Naive thymus-derived CD4-positive, alpha-beta T cell (primary cell): ENCODE measurements at regions not wholly inside any gene's neighbourhood (a gene's known extent, or its start where the extent isn't known, plus 50 kb on each side); places are given as distances from the start of the nearest gene placed in this dataset.

Experiments used
- ATAC-seq: fragments of 150-1000 bp; cut with Tn5 transposase; 2 replicates; pipeline ENCODE4 v1.10.0; 2021; ENCODE audit warnings: mild to moderate bottlenecking, moderate library complexity
- CTCF ChIA-PET: fragments of 350-600 bp; sonication (Branson Sonifier 250); formaldehyde crosslinking; loops from one replicate; lab custom pipeline; 2021; ENCODE audit warnings: antibody characterized with exemption; lab: Charles Lee
- POLR2A ChIA-PET: fragments of 350-600 bp; sonication (Branson Sonifier 250); formaldehyde crosslinking; loops from one replicate; lab custom pipeline; 2021; ENCODE audit warnings: antibody characterized with exemption, inconsistent platforms; lab: Charles Lee
- DNase-seq, 9 donors: peaks; one replicate each; pipeline versions ENCODE4 v3.0.0 to v3.0.0-alpha.2; 2020 to 2022; ENCODE audit warnings: mixed read lengths in 1 of 9
- H3K27ac ChIP-seq: one replicate; pipeline ENCODE4 v1.7.0; 2013; ENCODE audit warnings: mild to moderate bottlenecking, low read depth, low read length, moderate library complexity
- H3K27me3 ChIP-seq, 2 donors: one replicate each; pipeline ENCODE4 v1.7.0; 2013; ENCODE audit warnings: low read length in 2 of 2, mild to moderate bottlenecking in 2 of 2, moderate library complexity in 2 of 2; ENCODE audit not compliant: control insufficient read depth in 2 of 2, insufficient read depth in 2 of 2
- H3K36me3 ChIP-seq, 3 experiments: 1 replicate in 2 of 3; 2 replicates in 1 of 3; pipeline ENCODE4 v1.7.0; 2013; ENCODE audit warnings: low read length in 3 of 3, mild to moderate bottlenecking in 3 of 3, moderate library complexity in 1 of 3; ENCODE audit not compliant: insufficient read depth in 3 of 3, control insufficient read depth in 2 of 3
- H3K4me1 ChIP-seq, 2 donors: one replicate each; pipeline ENCODE4 v1.7.0; 2013; ENCODE audit warnings: low read length in 2 of 2, mild to moderate bottlenecking in 2 of 2, moderate library complexity in 1 of 2; ENCODE audit not compliant: control insufficient read depth in 2 of 2, insufficient read depth in 2 of 2
- H3K4me3 ChIP-seq: 2 replicates; pipeline ENCODE4 v1.7.0; 2013; ENCODE audit warnings: mild to moderate bottlenecking, low read length
- H3K9me3 ChIP-seq, 3 experiments: 1 replicate in 2 of 3; 2 replicates in 1 of 3; pipeline ENCODE4 v1.7.0; 2013; ENCODE audit warnings: low read length in 3 of 3; ENCODE audit not compliant: control insufficient read depth in 2 of 3
- H3K27ac Mint-ChIP-seq, 9 donors: one replicate each; pipeline ENCODE4 v1.8.0; 2020 to 2022; ENCODE audit warnings: mixed read lengths in 9 of 9, mild to moderate bottlenecking in 8 of 9, moderate library complexity in 5 of 9, inconsistent platforms in 2 of 9
- H3K27me3 Mint-ChIP-seq, 5 donors: one replicate each; pipeline ENCODE4 v1.8.0; 2021 to 2022; ENCODE audit warnings: mixed read lengths in 5 of 5, mild to moderate bottlenecking in 1 of 5
- H3K36me3 Mint-ChIP-seq, 5 donors: one replicate each; pipeline ENCODE4 v1.8.0; 2020 to 2022; ENCODE audit warnings: mixed read lengths in 5 of 5, mild to moderate bottlenecking in 3 of 5, inconsistent platforms in 1 of 5
- H3K4me1 Mint-ChIP-seq, 7 donors: one replicate each; pipeline ENCODE4 v1.8.0; 2020 to 2022; ENCODE audit warnings: mixed read lengths in 7 of 7, mild to moderate bottlenecking in 3 of 7, inconsistent platforms in 1 of 7
- H3K4me3 Mint-ChIP-seq, 10 donors: one replicate each; pipeline ENCODE4 v1.8.0; 2020 to 2022; ENCODE audit warnings: mild to moderate bottlenecking in 10 of 10, mixed read lengths in 10 of 10, moderate library complexity in 6 of 10, inconsistent platforms in 2 of 10
- H3K9me3 Mint-ChIP-seq, 11 donors: one replicate each; pipeline ENCODE4 v1.8.0; 2020 to 2022; ENCODE audit warnings: mixed read lengths in 11 of 11, mild to moderate bottlenecking in 4 of 11, inconsistent platforms in 1 of 11, moderate library complexity in 1 of 11
- intact Hi-C, 2 donors: fragments of 100-400 bp; cut with micrococcal nuclease; formaldehyde crosslinking; loops; one replicate each; pipeline ENCODE4 v1.15.1; 2023

DNA sequence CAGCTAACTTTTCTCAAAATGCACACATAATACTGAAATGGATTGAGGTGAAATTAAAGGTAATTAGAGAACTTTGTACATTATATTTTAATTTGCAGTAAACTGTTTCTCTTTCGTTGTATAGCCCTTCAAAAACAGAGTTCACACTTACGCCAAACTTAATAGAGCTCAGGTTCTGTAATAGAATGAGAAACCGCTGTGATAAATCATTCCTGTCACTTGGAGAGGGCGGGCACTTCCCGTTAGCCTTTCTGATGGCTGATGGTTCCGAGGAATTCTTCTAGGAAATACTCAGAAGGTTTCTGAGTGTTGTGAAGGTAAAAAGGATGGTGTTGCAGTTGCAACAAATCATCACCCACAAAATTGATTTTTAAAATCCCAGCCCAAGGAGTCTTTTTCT lies 155.8 kb upstream of the ALKAL2 start:
- Mint-ChIP-seq H3K27me3 (peaks cover 0 to 3% (median 0%) of the 10 kb centered on the region in 5 donors), H3K4me1 (peaks cover 5 to 19% (median 10%) of the 10 kb centered on the region in 7 donors), H3K27ac (peak overlapping the region in 3 of 9 donors; percentile 28 to 72 (median 42)), H3K9me3 (no peaks in the 10 kb centered on the region), H3K4me3 (no peak overlapping the region), H3K36me3 (no peaks in the 10 kb centered on the region)
- POLR2A ChIA-PET: no interaction called here
- H3K27ac ChIP-seq: no peak overlapping the region
- no peaks in the 10 kb centered on the region for H3K27me3 ChIP-seq
- H3K36me3 ChIP-seq: no peaks in the 10 kb centered on the region
- peaks cover under 1 to 2% of the 10 kb centered on the region in 2 donors for H3K4me1 ChIP-seq
- H3K4me3 ChIP-seq: no peak overlapping the region
- CTCF ChIA-PET: interaction anchor here (0.6 kb wide), 1 partner anchor 10 kb away, joined by 3 read pairs; no protein-coding TSS in a partner anchor
- intact Hi-C loops: no loop called here
- DNase-seq (no peak), ATAC-seq (no peak)
- H3K9me3 ChIP-seq: no peaks in the 10 kb centered on the region

DNA sequence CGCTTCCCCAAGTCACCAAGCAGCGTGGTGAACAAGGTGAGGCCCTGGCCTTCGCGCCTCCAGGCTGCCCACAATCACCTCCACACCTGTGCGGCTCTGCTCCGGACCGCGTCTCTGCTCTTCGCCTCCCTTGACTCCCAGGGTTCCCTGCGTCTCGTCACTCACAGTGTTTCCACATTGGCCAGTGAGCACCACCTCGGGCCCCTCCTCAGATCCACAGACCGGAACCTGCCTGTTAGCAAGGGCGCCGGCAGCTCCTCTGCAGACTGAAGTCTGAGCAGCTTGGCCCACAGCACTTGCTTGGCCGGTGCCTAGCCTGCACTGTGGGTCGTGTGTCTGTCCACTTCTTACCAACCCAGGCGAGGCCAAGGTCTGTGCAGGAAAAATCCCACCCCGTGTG lies 155.3 kb upstream of the ALKAL2 start:
- no peak overlapping the region for H3K4me3 Mint-ChIP-seq
- ChIA-PET POLR2A (no interaction called here), CTCF (interaction anchor here (0.6 kb wide), 1 partner anchor 11 kb away, joined by 3 read pairs; no protein-coding TSS in a partner anchor)
- no peaks in the 10 kb centered on the region for H3K27me3 ChIP-seq
- H3K4me1 Mint-ChIP-seq: peaks cover 9 to 24% (median 15%) of the 10 kb centered on the region in 7 donors
- H3K4me3 ChIP-seq: no peak overlapping the region
- ATAC-seq (no peak), DNase-seq (no peak)
- H3K27ac Mint-ChIP-seq: peak overlapping the region in 1 of 9 donors; percentile 74
- H3K4me1 ChIP-seq: peaks cover 4 to 7% of the 10 kb centered on the region in 2 donors
- H3K27me3 Mint-ChIP-seq: peaks cover 0 to 3% (median 0%) of the 10 kb centered on the region in 5 donors
- no peaks in the 10 kb centered on the region for H3K36me3 Mint-ChIP-seq
- H3K36me3 ChIP-seq: no peaks in the 10 kb centered on the region
- intact Hi-C loops: no loop called here
- no peaks in the 10 kb centered on the region for H3K9me3 Mint-ChIP-seq
- H3K27ac ChIP-seq: no peak overlapping the region
- H3K9me3 ChIP-seq: no peaks in the 10 kb centered on the region

DNA sequence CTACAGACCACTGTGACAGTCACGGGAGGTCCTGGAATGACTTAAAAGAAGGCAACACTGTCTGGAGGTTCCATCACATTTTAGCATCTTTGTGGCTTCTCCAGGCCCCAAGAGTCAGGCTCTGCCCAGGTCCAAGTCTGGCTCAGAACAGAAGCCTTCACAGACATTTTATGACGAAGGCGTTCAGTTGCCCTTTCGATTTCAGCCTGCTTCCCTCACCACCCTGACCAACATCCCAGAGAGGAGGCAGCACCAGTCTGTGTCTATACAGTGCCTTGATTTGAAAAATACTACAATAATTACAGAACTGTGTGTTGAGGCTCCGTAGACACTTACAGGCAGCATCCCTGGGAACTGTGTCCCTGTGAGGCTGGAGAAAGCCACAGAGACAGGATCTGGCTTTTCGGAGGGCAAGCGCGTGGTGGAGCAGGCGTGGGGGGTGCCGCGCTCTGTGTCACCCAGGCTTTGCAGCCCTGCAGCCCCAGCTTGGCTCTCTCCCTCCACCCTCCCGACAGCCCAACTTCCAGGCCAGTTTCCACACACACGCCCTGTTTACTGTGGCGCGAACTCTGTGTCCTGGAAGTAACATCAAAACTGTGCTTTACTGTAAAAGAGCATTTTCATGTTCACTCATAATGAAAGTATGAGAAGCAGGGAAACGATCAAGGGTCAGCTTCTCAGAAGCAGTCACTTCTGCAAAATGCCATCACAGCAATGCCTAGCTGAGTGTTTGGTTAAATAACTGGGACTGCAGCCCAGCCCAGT lies 153.5 kb upstream of the ALKAL2 start:
- ChIA-PET POLR2A (no interaction called here), CTCF (no interaction called here)
- ATAC-seq: no peak
- Histone ChIP-seq H3K36me3 (no peaks in the 10 kb centered on the region), H3K27ac (no peak overlapping the region), H3K4me1 (peaks cover 18% of the 10 kb centered on the region in 2 donors), H3K9me3 (no peaks in the 10 kb centered on the region), H3K4me3 (no peak overlapping the region), H3K27me3 (no peaks in the 10 kb centered on the region)
- intact Hi-C loops: no loop called here
- H3K4me3 Mint-ChIP-seq: no peak overlapping the region
- H3K27me3 Mint-ChIP-seq: peaks cover 0 to under 1% (median 0%) of the 10 kb centered on the region in 5 donors
- H3K9me3 Mint-ChIP-seq: no peaks in the 10 kb centered on the region
- H3K36me3 Mint-ChIP-seq: no peaks in the 10 kb centered on the region
- DNase-seq: no peak
- H3K27ac Mint-ChIP-seq: peak overlapping the region in 1 of 9 donors; percentile 46
- H3K4me1 Mint-ChIP-seq: peaks cover 15 to 35% (median 27%) of the 10 kb centered on the region in 7 donors

DNA sequence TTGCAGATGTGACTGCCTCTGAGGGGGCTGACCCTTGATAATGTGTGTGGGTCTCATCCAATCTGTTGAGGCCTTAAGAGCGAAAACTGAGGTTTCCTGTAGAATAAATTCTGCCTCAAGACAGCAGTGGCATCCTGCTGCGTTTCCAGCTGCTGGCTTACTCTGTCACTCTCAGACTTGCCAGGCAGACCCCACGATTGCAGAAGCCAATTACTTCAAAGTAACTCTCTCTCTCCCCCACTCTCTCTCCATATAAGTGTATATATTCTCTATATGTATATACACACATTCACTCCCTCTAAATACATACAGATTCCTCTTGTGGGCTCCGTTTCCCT lies 152.5 kb upstream of the ALKAL2 start:
- Histone ChIP-seq H3K27ac (no peak overlapping the region), H3K4me3 (no peak overlapping the region), H3K4me1 (peaks cover 18% of the 10 kb centered on the region in 2 donors), H3K9me3 (no peaks in the 10 kb centered on the region), H3K27me3 (no peaks in the 10 kb centered on the region), H3K36me3 (no peaks in the 10 kb centered on the region)
- H3K36me3 Mint-ChIP-seq: no peaks in the 10 kb centered on the region
- no peak for ATAC-seq
- intact Hi-C loops: no loop called here
- H3K4me3 Mint-ChIP-seq: no peak overlapping the region
- POLR2A ChIA-PET: no interaction called here
- H3K27ac Mint-ChIP-seq: peak overlapping the region in 3 of 9 donors; percentile 10 to 54 (median 28)
- peaks cover 15 to 31% (median 28%) of the 10 kb centered on the region in 7 donors for H3K4me1 Mint-ChIP-seq
- no peak for DNase-seq
- CTCF ChIA-PET: no interaction called here
- H3K27me3 Mint-ChIP-seq: no peaks in the 10 kb centered on the region
- H3K9me3 Mint-ChIP-seq: no peaks in the 10 kb centered on the region

DNA sequence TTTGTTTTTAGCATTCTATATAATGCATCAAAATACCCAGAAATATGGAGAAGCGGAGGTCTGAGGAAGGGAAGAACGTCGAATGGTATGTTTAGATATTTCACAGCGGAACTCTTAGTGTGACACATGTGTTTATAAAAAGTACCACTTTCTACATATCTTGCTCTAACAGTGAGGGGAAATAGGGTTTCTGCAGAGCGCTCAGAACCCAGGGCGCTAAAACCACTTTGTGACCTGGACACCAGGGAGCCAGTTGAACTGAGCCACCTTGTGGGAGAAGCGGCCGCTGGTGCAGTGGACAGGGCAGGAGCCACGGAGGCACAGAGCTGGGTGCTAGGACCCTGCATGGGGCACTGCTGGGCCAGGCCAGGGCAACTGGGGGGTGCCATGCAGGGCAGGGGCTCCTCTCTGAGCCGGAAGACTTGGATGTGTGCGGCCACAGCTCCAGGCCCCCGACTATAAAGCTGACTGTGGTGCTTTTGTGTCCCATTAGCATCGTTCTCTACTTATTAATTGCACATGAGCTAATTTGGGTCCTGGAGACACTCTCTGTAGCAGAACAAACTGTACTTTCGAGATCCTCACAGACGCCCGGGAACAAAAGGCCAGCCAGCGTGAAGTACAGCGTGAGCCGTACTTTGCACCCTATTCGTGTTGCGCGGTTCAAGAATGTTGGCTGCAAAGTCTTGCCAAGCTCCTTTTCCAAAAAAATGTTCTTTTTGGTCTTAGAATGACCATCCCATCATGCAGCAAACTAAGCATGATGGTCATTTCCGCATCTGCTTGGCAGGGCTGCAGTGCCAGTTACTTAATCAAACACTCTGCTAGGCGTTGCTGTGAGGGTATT lies 151.9 kb upstream of the ALKAL2 start:
- DNase-seq: no peak
- H3K9me3 Mint-ChIP-seq: no peaks in the 10 kb centered on the region
- POLR2A ChIA-PET: no interaction called here

DNA sequence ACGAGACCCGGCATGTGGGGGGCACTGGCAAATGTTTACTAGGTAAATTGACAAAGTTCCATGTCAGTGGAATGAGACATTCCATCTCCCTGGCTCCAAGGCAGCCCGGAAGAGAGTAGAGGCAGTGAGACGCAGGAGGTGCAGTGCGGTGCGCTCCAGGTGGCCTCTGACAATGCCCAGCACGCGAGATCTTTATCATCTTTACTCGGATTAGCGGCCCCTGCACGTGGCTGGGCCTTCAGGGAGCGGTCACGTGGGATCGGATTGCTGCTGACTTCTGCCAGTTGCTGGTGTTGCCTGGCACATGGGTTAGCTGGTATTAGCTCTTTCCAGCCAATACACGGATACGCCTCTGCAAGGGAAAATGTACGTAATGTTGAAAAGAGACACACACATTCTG lies 151.2 kb upstream of the ALKAL2 start:
- peaks cover 0 to 2% (median 0%) of the 10 kb centered on the region in 5 donors for H3K27me3 Mint-ChIP-seq
- H3K4me3 Mint-ChIP-seq: peak overlapping the region in 4 of 10 donors; percentile 14 to 93 (median 25)
- H3K4me1 ChIP-seq: peaks cover 18% of the 10 kb centered on the region in 2 donors
- no peak overlapping the region for H3K27ac ChIP-seq
- ChIA-PET CTCF (no interaction called here), POLR2A (interaction anchor here (1.5 to 2.5 kb wide), 2 partner anchors 15 to 45 kb away, joined by 7 to 10 read pairs; no protein-coding TSS in a partner anchor)
- no peaks in the 10 kb centered on the region for H3K36me3 ChIP-seq
- no peaks in the 10 kb centered on the region for H3K9me3 ChIP-seq
- H3K9me3 Mint-ChIP-seq: no peaks in the 10 kb centered on the region
- DNase-seq: no peak
- H3K27ac Mint-ChIP-seq: peak overlapping the region in 7 of 9 donors; percentile 42 to 98 (median 71)
- H3K36me3 Mint-ChIP-seq: no peaks in the 10 kb centered on the region
- H3K4me1 Mint-ChIP-seq: peaks cover 14 to 31% (median 24%) of the 10 kb centered on the region in 7 donors
- ATAC-seq: no peak
- intact Hi-C loops: loop anchor here (2.0 to 5.0 kb wide), 3 partner anchors 44 to 177 kb away; partner anchors contain the start of genes ACP1 (in 2 of the 2) and SH3YL1 (in 2 of the 2)
- H3K27me3 ChIP-seq: no peaks in the 10 kb centered on the region
- H3K4me3 ChIP-seq: no peak overlapping the region

More for the DNA sequence above, 151.9 kb upstream of the ALKAL2 start:
- H3K27me3 ChIP-seq: no peaks in the 10 kb centered on the region
- no peak for ATAC-seq
- Mint-ChIP-seq H3K4me3 (peak overlapping the region in 1 of 10 donors; percentile 14), H3K36me3 (no peaks in the 10 kb centered on the region), H3K27ac (peak overlapping the region in 7 of 9 donors; percentile 46 to 98 (median 71)), H3K27me3 (peaks cover 0 to 2% (median 0%) of the 10 kb centered on the region in 5 donors), H3K4me1 (peaks cover 13 to 29% (median 23%) of the 10 kb centered on the region in 7 donors)
- CTCF ChIA-PET: interaction anchor here (0.6 kb wide), 1 partner anchor 15 kb away, joined by 3 read pairs; no protein-coding TSS in a partner anchor
- H3K4me3 ChIP-seq: no peak overlapping the region
- H3K27ac ChIP-seq: no peak overlapping the region
- peaks cover 18% of the 10 kb centered on the region in 2 donors for H3K4me1 ChIP-seq
- intact Hi-C loops: loop anchor here (2.0 to 5.0 kb wide), 3 partner anchors 45 to 177 kb away; partner anchors contain the start of genes ACP1 (in 2 of the 2) and SH3YL1 (in 2 of the 2)
- H3K9me3 ChIP-seq: no peaks in the 10 kb centered on the region
- H3K36me3 ChIP-seq: no peaks in the 10 kb centered on the region
